ENCODE measurements at regions not wholly inside any gene's neighbourhood (a gene's known extent, or its start where the extent isn't known, plus 50 kb on each side); places are given as distances from the start of the nearest gene placed in this dataset.

- DNase-seq, result no peak
These were observed 421.6 kb upstream of the SGCD start for GRCh38 chr5:155905364-155905763.

GRCh38 chr5:155906046-155906445 is 420.9 kb upstream of the SGCD start:
- peak in 2 of 58 donors; percentile 2 to 5 for DNase-seq

- DNase-seq, result no peak
These were observed 418.4 kb upstream of the SGCD start for GRCh38 chr5:155908543-155908942.

GRCh38 chr5:155912291-155912690 is 414.7 kb upstream of the SGCD start:
- DNase-seq, result peak in 1 of 58 donors; percentile 7

GRCh38 chr5:155914766-155915165 is 412.2 kb upstream of the SGCD start:
- DNase-seq, result no peak

GRCh38 chr5:155915601-155916000 is 411.4 kb upstream of the SGCD start:
- no peak for DNase-seq

- DNase-seq, result no peak
These were observed 407.8 kb upstream of the SGCD start for GRCh38 chr5:155919126-155919525.

- no peak for DNase-seq
These were observed 407.2 kb upstream of the SGCD start for GRCh38 chr5:155919725-155920124.

- no peak for DNase-seq
These were observed 405.3 kb upstream of the SGCD start for GRCh38 chr5:155921621-155922020.

GRCh38 chr5:155923784-155924183 is 403.2 kb upstream of the SGCD start:
- no peak for DNase-seq

GRCh38 chr5:155926031-155926430 is 400.9 kb upstream of the SGCD start:
- no peak for DNase-seq

GRCh38 chr5:155926766-155927165 is 400.2 kb upstream of the SGCD start:
- DNase-seq, result no peak

- no peak for DNase-seq
These were observed 397.9 kb upstream of the SGCD start for GRCh38 chr5:155929112-155929511.

- no peak for DNase-seq
These were observed 392.0 kb upstream of the SGCD start for GRCh38 chr5:155934964-155935363.

- DNase-seq, result no peak
These were observed 391.2 kb upstream of the SGCD start for GRCh38 chr5:155935723-155936122.

- DNase-seq, result peak in 1 of 58 donors; percentile 3
These were observed 390.2 kb upstream of the SGCD start for GRCh38 chr5:155936520-155937406.

- DNase-seq, result no peak
These were observed 388.9 kb upstream of the SGCD start for GRCh38 chr5:155938051-155938450.

GRCh38 chr5:155941340-155941739 is 385.6 kb upstream of the SGCD start:
- DNase-seq, result no peak

GRCh38 chr5:155943516-155944407 is 383.2 kb upstream of the SGCD start:
- peak in 36 of 58 donors; percentile 2 to 60 (median 22) for DNase-seq

- DNase-seq, result no peak
These were observed 379.4 kb upstream of the SGCD start for GRCh38 chr5:155947394-155948062.

- DNase-seq, result no peak
These were observed 378.4 kb upstream of the SGCD start for GRCh38 chr5:155948576-155948975.

Measured in anterior cingulate cortex (tissue), 58 donors.